GM21825 (cell line): ENCODE measurements at regions not wholly inside any gene's neighbourhood (a gene's known extent, or its start where the extent isn't known, plus 50 kb on each side); places are given as distances from the start of the nearest gene placed in this dataset.
"Not testable (repeated sequence)": the region's sequence is repeated elsewhere in the genome, so short reads cannot be mapped to it uniquely, and the experiment has no call there.

ENCODE experiments used
- ATAC-seq: cut with Tn5 transposase; IDR thresholded peaks from one replicate; pipeline ENCODE4 v1.9.1; 2021; ENCODE audit warnings: mild to moderate bottlenecking, moderate library complexity; ENCODE audit not compliant: unreplicated experiment

- no peak for ATAC-seq
Observed at GRCh38 chr4:79621061-79621460, 213.0 kb upstream of the GK2 start.

- ATAC-seq: no peak
Observed at GRCh38 chr4:79620617-79621016, 212.6 kb upstream of the GK2 start.

- no peak for ATAC-seq
Observed at GRCh38 chr4:79613269-79613935, 205.4 kb upstream of the GK2 start.

- no peak for ATAC-seq
Observed at GRCh38 chr4:79611026-79611425, 203.0 kb upstream of the GK2 start.

- ATAC-seq: no peak
Observed at GRCh38 chr4:79609817-79610216, 201.8 kb upstream of the GK2 start.

- no peak for ATAC-seq
Observed at GRCh38 chr4:79607979-79608378, 200.0 kb upstream of the GK2 start.

GRCh38 chr4:79604152-79604551 lies 196.1 kb upstream of the GK2 start:
- no peak for ATAC-seq

GRCh38 chr4:79603681-79604080 lies 195.7 kb upstream of the GK2 start:
- ATAC-seq: peak; percentile 70

GRCh38 chr4:79599691-79600090 lies 191.7 kb upstream of the GK2 start:
- no peak for ATAC-seq

GRCh38 chr4:79598801-79599200 lies 190.8 kb upstream of the GK2 start:
- no peak for ATAC-seq

GRCh38 chr4:79598214-79598613 lies 190.2 kb upstream of the GK2 start:
- ATAC-seq: no peak

GRCh38 chr4:79597266-79597665 lies 189.2 kb upstream of the GK2 start:
- no peak for ATAC-seq

GRCh38 chr4:79592218-79592617 lies 184.2 kb upstream of the GK2 start:
- not testable (repeated sequence) for ATAC-seq

- no peak for ATAC-seq
Observed at GRCh38 chr4:79588679-79589078, 180.7 kb upstream of the GK2 start.

GRCh38 chr4:79587207-79587606 lies 179.2 kb upstream of the GK2 start:
- not testable (repeated sequence) for ATAC-seq

GRCh38 chr4:79585834-79586233 lies 177.8 kb upstream of the GK2 start:
- no peak for ATAC-seq

- ATAC-seq: no peak
Observed at GRCh38 chr4:79585330-79585729, 177.3 kb upstream of the GK2 start.

GRCh38 chr4:79584902-79585301 lies 176.9 kb upstream of the GK2 start:
- no peak for ATAC-seq

GRCh38 chr4:79584352-79584751 lies 176.3 kb upstream of the GK2 start:
- no peak for ATAC-seq

- no peak for ATAC-seq
Observed at GRCh38 chr4:79578606-79579005, 170.6 kb upstream of the GK2 start.

- ATAC-seq: no peak
Observed at GRCh38 chr4:79576429-79576753, 168.4 kb upstream of the GK2 start.

GRCh38 chr4:79575709-79576428 lies 167.8 kb upstream of the GK2 start:
- no peak for ATAC-seq
